HG02623 (cell line): ENCODE measurements at regions not wholly inside any gene's neighbourhood (a gene's known extent, or its start where the extent isn't known, plus 50 kb on each side); places are given as distances from the start of the nearest gene placed in this dataset.
"Not testable (repeated sequence)": the region's sequence is repeated elsewhere in the genome, so short reads cannot be mapped to it uniquely, and the experiment has no call there.

Experiments used
- ATAC-seq: cut with Tn5 transposase; IDR thresholded peaks from one replicate; pipeline ENCODE4 v1.9.1; 2021; ENCODE audit warnings: moderate library complexity; ENCODE audit not compliant: unreplicated experiment

GRCh38 chr2:107535905-107536689, 290.6 kb upstream of the RGPD4 start:
- not testable (repeated sequence) for ATAC-seq

GRCh38 chr2:107542314-107542740, 284.4 kb upstream of the RGPD4 start:
- ATAC-seq = no peak

DNA sequence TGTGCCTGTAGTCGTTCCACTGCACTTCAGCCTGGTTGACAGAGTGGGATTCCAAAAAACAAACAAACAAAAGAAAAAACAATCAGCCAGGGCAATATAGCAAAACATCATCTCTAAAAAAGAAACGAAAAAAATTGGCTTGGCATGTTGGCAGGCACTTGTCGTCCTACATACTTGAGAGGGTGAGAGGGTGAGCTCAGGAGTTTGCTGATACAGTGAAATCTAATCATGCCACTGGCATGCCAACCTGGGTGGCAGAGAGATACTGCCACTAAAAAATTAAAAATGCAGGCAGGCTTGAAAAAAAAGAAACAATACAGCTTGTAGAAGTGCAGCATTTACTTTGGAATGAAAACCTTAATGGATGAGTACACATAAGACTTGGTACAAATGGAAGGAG, 282.9 kb upstream of the RGPD4 start:
- ATAC-seq = no peak

- ATAC-seq = no peak
Measured at GRCh38 chr2:107545066-107545465, 281.6 kb upstream of the RGPD4 start.

DNA sequence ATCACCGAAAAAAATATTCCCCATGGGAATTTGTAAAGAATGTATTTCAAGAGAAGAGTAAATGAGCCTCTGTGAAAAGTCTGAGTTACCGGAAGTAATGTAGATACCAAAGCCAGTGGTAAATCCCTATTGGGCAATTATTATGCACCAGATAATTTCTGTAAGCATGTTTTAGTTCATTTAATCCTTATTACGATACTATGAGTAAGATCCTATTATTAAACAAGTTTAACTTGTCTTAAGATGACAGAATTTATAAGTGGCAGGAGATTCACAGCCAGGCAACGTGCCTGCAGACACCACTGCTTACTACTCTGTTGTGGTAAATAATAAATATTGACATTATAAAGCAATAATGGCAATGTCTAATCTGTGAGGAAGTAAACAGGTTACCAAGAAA, 280.8 kb upstream of the RGPD4 start:
- ATAC-seq = no peak

DNA sequence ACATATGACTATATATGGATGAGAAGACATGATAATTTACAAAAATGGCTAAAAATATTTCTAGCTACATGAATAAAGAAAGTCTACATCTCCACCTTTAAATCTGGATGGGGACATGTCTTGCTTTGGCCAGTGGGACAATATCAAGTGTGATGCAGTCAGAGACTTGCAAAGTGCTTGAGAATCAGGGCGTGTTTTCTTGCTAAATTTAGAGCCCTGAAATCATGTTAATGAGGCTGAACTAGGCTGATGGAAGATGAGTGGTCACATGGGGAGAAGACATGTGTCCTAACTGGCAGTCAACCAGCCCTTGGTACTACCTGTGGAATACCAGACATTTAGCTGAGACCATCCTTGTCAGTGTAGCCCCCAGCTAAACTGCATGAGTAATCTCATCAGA, 278.5 kb upstream of the RGPD4 start:
- no peak for ATAC-seq

GRCh38 chr2:107553046-107553445, 273.6 kb upstream of the RGPD4 start:
- no peak for ATAC-seq

- ATAC-seq = no peak
Measured at GRCh38 chr2:107553539-107553938, 273.2 kb upstream of the RGPD4 start.

DNA sequence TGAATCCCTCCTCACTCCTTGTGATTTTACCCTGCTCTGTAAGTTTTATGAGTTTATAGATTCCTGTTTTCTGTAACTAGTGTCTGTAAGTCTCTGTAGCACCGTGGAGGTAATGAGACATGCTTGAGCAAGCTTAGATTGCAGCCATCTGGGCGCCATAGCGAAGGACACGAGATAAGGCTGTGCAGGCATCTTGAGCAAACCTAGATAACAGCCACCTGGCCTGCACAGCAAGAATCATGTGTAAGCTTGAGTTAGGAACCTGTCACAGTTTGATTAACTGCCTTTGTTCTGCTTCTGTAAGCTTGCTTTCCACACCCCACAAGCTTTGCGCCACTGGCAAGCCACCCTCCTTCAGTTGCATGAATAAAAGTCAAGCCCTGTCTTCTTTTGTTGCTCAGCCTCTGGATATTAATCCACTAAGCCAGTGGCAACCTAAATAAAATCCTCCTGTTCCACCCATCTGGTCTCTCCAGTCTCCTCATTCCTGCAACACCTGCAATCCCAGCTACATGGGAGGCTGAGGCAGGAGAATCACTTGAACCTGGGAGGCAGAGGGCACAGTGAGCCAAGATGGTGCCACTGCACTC, 270.6 kb upstream of the RGPD4 start:
- ATAC-seq = no peak

DNA sequence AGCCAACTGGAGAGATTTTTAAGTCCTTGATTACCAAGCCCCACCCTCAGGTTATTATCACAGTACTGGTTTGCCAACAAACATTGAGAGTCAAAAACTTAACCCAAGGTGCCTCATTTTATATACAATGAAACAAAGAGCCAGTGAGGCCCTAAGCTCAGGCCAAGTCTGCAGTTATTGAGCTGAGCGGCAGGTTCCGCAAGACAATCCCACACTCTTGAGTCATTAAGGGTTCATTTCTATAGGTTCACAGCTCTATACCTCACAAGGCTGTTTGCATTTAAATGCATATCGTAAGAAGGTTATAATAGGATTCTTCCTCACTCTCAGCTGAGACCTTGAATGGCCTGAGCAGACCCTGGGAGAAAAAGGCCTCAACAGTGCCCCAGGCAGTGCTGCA, 268.4 kb upstream of the RGPD4 start:
- ATAC-seq = no peak

- ATAC-seq = no peak
Measured at GRCh38 chr2:107569496-107569895, 257.2 kb upstream of the RGPD4 start.

DNA sequence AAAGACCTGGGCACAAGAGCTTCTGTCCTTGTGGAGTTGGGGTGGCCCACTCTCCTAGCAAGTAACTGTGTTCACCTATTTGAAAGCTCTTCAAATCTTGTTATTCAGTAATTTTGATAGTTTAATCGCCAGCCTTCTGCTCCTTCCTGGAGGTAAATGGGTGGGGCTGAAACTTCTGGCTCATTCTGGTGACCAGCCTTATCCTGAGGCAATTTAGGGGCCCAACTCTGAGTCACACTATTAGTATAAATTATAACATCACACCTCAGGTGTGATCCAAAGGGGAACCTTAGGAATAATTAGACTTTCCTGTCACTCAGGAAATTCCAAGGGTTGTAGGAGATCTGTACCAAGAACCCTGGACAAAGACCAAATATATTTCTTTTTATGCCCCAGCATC, 255.8 kb upstream of the RGPD4 start:
- ATAC-seq = no peak

GRCh38 chr2:107572890-107573289, 253.8 kb upstream of the RGPD4 start:
- ATAC-seq = not testable (repeated sequence)

DNA sequence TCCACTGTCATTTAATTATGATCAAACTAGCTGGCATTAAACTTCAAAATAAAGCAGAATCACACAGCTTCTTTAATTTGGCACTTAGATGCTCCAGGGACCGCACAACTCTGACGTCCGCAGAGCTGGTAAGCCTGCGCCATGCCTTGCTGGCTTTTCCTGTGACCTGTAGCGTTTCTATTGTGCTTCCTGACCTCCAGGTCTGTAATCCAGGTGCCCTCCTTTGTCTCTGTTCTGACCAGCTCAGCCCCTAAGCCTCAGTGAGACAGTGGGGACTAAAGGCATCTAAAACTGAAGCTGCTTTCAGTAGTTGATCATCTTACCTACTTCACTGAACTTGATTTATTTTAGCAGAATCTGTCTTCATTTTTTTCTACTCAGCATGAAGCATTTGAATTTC, 249.7 kb upstream of the RGPD4 start:
- ATAC-seq = no peak

- no peak for ATAC-seq
Measured at GRCh38 chr2:107582487-107582886, 244.2 kb upstream of the RGPD4 start.

DNA sequence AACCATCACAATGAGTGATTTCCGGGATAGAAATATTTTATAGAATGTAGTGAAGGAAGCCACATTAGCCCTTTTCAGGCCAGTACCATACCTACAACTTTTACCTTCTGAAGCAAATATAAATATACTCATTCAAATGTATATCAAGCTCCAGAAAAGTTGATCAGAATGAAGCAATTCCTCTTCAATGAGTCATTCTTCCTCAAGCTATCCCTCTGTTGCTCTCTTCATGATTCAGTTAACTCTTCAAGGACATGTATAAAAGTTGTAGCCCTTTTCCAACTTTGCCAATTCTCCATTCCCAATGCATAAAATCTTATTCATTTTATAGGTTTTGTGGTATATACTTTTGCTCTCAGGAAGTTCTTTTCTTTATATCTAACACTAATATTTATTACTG, 242.1 kb upstream of the RGPD4 start:
- ATAC-seq = no peak

DNA sequence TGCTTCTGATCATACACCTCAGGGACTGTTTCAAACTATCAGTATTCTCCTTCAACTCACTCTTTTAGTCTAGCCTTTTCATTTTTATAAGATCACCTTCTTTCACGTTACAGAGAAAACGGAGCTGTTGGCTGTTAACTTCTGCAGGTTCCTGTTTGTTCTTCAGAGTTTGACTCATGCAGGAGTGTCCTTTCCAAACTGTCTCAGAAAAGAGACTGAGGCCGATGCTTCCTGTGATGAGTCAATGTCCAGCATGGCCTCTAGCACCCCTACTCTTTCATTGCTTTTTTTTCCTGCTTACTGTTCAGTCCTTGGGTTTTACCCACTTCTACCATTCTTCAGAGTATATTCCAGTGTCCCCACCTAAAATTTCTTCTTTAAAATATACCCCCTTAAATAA, 240.8 kb upstream of the RGPD4 start:
- no peak for ATAC-seq

GRCh38 chr2:107588181-107588580, 238.5 kb upstream of the RGPD4 start:
- no peak for ATAC-seq

- ATAC-seq = no peak
Measured at GRCh38 chr2:107589079-107589491, 237.6 kb upstream of the RGPD4 start.

- ATAC-seq = no peak
Measured at GRCh38 chr2:107591561-107592279, 235.0 kb upstream of the RGPD4 start.

GRCh38 chr2:107592280-107592624, 234.4 kb upstream of the RGPD4 start:
- no peak for ATAC-seq

GRCh38 chr2:107595285-107595684, 231.4 kb upstream of the RGPD4 start:
- ATAC-seq = no peak
